ENCODE measurements at regions not wholly inside any gene's neighbourhood (a gene's known extent, or its start where the extent isn't known, plus 50 kb on each side); places are given as distances from the start of the nearest gene placed in this dataset.

DNA sequence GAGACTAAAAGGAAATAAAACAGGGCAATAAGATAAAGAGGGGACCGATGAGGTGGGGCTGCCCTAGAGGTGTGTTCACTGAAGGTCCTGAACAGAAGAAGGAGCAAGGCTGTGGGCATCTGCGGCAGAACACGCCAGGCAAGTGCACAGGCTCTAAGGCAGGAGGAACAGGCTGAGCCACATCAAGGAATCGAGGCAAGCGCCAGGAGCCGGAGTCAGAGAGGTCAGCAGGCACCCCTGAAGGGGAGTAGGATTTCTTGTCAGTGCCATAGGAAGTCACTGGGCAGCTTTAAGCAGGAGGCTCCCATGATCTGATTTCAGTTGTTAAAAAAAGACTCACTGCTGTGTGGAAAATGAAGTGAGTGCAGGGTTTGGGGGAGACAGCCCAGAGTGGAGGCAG, 186.5 kb downstream of the KATNIP start:
- ChIA-PET CTCF (no interaction called here), POLR2A (ENCODE audit: low non-redundant PET) (no interaction called here)
- intact Hi-C loops (cut with micrococcal nuclease; ENCODE audit: unreplicated experiment): no loop called here
- no TSS peak for BruUV-seq (replicated peaks)
- no peaks in the 10 kb centered on the region for H3K9me3 ChIP-seq (ENCODE audit: low read depth, low read length, poor library complexity, severe bottlenecking)
- TF ChIP-seq EZH2 (IDR thresholded peaks at IDR 0.05; ENCODE audit: borderline replicate concordance, low read depth, low read length, poor library complexity, severe bottlenecking): no peak
- TF ChIP-seq, protein P1, sequence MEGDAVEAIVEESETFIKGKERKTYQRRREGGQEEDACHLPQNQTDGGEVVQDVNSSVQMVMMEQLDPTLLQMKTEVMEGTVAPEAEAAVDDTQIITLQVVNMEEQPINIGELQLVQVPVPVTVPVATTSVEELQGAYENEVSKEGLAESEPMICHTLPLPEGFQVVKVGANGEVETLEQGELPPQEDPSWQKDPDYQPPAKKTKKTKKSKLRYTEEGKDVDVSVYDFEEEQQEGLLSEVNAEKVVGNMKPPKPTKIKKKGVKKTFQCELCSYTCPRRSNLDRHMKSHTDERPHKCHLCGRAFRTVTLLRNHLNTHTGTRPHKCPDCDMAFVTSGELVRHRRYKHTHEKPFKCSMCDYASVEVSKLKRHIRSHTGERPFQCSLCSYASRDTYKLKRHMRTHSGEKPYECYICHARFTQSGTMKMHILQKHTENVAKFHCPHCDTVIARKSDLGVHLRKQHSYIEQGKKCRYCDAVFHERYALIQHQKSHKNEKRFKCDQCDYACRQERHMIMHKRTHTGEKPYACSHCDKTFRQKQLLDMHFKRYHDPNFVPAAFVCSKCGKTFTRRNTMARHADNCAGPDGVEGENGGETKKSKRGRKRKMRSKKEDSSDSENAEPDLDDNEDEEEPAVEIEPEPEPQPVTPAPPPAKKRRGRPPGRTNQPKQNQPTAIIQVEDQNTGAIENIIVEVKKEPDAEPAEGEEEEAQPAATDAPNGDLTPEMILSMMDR (conservative IDR thresholded peaks at IDR 0.05; ENCODE audit: low read depth, low read length): no peak
- DNase-seq (ENCODE audit: low spot score): no peak
- no peak overlapping the region for H3K4me3 ChIP-seq (ENCODE audit: low read depth, low read length, poor library complexity, severe bottlenecking)
- no peaks in the 10 kb centered on the region for H3K36me3 ChIP-seq (ENCODE audit: insufficient read depth, low read length, poor library complexity, severe bottlenecking)
- H3K27ac ChIP-seq (ENCODE audit: low read depth, low read length, poor library complexity, severe bottlenecking): no peak overlapping the region
- no peaks in the 10 kb centered on the region for H3K27me3 ChIP-seq (replicated peaks; ENCODE audit: insufficient read depth, low read depth, low read length, poor library complexity)
- no peaks in the 10 kb centered on the region for H3K4me1 ChIP-seq (ENCODE audit: insufficient read depth, low read length, poor library complexity, severe bottlenecking)

GRCh38 chr16:27737513-27737912, 187.6 kb downstream of the KATNIP start:
- no peaks in the 10 kb centered on the region for H3K27me3 ChIP-seq (replicated peaks; ENCODE audit: insufficient read depth, low read depth, low read length, poor library complexity)
- no peak for TF ChIP-seq EZH2 (IDR thresholded peaks at IDR 0.05; ENCODE audit: borderline replicate concordance, low read depth, low read length, poor library complexity, severe bottlenecking)
- TF ChIP-seq, protein P1 (conservative IDR thresholded peaks at IDR 0.05; ENCODE audit: low read depth, low read length): no peak
- no peaks in the 10 kb centered on the region for H3K4me1 ChIP-seq (ENCODE audit: insufficient read depth, low read length, poor library complexity, severe bottlenecking)
- BruUV-seq (replicated peaks): no TSS peak
- no peaks in the 10 kb centered on the region for H3K9me3 ChIP-seq (ENCODE audit: low read depth, low read length, poor library complexity, severe bottlenecking)
- H3K36me3 ChIP-seq (ENCODE audit: insufficient read depth, low read length, poor library complexity, severe bottlenecking): no peaks in the 10 kb centered on the region
- intact Hi-C loops (cut with micrococcal nuclease; ENCODE audit: unreplicated experiment): no loop called here
- no peak overlapping the region for H3K4me3 ChIP-seq (ENCODE audit: low read depth, low read length, poor library complexity, severe bottlenecking)
- no peak for DNase-seq (ENCODE audit: low spot score)
- ChIA-PET POLR2A (ENCODE audit: low non-redundant PET) (no interaction called here), CTCF (no interaction called here)
- H3K27ac ChIP-seq (ENCODE audit: low read depth, low read length, poor library complexity, severe bottlenecking): no peak overlapping the region

All from A673 (cell line).